Uterus (tissue), 3 donors: ENCODE measurements at regions not wholly inside any gene's neighbourhood (a gene's known extent, or its start where the extent isn't known, plus 50 kb on each side); places are given as distances from the start of the nearest gene placed in this dataset.

Source experiments
- DNase-seq, 2 donors: peaks; one replicate each; pipeline ENCODE4 v3.0.0-alpha.2; 2019 to 2020
- H3K27ac ChIP-seq, 2 donors: fragments of 200-600 bp; sonication (generic); 1 replicate in 1 of 2; 2 replicates in 1 of 2; pipeline ENCODE4 v1.5.1; 2016 to 2018
- H3K27me3 ChIP-seq, 2 donors: fragments of 200-600 bp; sonication (generic); one replicate each; pipeline ENCODE4 v1.5.1; 2018 to 2019; ENCODE audit warnings: control low read depth in 1 of 2
- H3K36me3 ChIP-seq, 2 donors: fragments of 200-600 bp; sonication (generic); one replicate each; pipeline ENCODE4 v1.5.1; 2019; ENCODE audit warnings: control low read depth in 1 of 2
- H3K4me1 ChIP-seq, 2 donors: fragments of 200-600 bp; sonication (generic); one replicate each; pipeline ENCODE4 v1.5.1; 2018 to 2019; ENCODE audit warnings: control low read depth in 1 of 2
- H3K4me3 ChIP-seq, 2 donors: fragments of 200-600 bp; sonication (generic); 1 replicate in 1 of 2; 2 replicates in 1 of 2; pipeline ENCODE4 v1.5.1; 2018 to 2019; ENCODE audit warnings: mild to moderate bottlenecking in 1 of 2
- H3K9me3 ChIP-seq, 2 donors: fragments of 200-600 bp; sonication (generic); one replicate each; pipeline ENCODE4 v1.5.1; 2019; ENCODE audit warnings: control low read depth in 1 of 2
- POLR2A ChIP-seq, 2 donors: fragments of 450-650 bp; IDR thresholded peaks; one replicate each; pipeline ENCODE4 v1.6.1; 2016; ENCODE audit warnings: antibody characterized with exemption in 2 of 2, mild to moderate bottlenecking in 1 of 2, moderate library complexity in 1 of 2
- intact Hi-C: fragments of 100-400 bp; cut with DNase I; formaldehyde crosslinking; loops from one replicate; pipeline ENCODE4 v1.15.1; 2023; ENCODE audit warnings: low total_unique reads
- TF ChIP-seq, protein P1 (sequence below), 4 experiments: fragments of 200-600 bp in 2 of 4; fragments of 450-650 bp in 2 of 4; sonication (generic) in 2 of 4; IDR thresholded peaks; one replicate each; pipeline ENCODE4 v1.5.1; 2016 to 2019; ENCODE audit warnings: antibody characterized with exemption in 4 of 4, mild to moderate bottlenecking in 2 of 4, moderate library complexity in 1 of 4
- donor health status: DM: yes; HTN: yes; CAD: no.

DNA sequence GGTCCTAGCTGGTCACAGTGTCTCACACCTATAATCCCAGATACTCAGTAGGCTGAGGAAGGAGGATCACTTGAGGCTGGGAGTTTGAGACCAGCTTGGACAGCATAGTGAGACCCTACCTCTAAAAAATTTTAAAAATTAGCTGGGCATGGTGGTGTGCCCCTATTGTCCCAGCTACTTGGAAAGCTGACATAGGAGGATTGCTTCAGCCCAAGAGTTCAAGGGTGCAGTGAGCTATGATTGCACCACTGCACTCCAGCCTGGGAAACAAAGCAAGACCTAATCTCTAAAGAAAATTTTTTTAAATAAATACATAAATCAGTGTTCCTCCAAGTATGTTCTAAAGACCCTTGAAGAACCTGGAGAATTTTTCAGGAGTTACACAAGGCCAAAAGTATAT lies 50.6 kb upstream of the GNAO1 start:
- no peak for DNase-seq
- H3K4me3 ChIP-seq: no peak overlapping the region
- intact Hi-C loops: no loop called here
- no peaks in the 10 kb centered on the region for H3K4me1 ChIP-seq
- H3K27me3 ChIP-seq: no peaks in the 10 kb centered on the region
- no peaks in the 10 kb centered on the region for H3K9me3 ChIP-seq
- no peak overlapping the region for H3K27ac ChIP-seq
- H3K36me3 ChIP-seq: no peaks in the 10 kb centered on the region
- TF ChIP-seq, protein P1, sequence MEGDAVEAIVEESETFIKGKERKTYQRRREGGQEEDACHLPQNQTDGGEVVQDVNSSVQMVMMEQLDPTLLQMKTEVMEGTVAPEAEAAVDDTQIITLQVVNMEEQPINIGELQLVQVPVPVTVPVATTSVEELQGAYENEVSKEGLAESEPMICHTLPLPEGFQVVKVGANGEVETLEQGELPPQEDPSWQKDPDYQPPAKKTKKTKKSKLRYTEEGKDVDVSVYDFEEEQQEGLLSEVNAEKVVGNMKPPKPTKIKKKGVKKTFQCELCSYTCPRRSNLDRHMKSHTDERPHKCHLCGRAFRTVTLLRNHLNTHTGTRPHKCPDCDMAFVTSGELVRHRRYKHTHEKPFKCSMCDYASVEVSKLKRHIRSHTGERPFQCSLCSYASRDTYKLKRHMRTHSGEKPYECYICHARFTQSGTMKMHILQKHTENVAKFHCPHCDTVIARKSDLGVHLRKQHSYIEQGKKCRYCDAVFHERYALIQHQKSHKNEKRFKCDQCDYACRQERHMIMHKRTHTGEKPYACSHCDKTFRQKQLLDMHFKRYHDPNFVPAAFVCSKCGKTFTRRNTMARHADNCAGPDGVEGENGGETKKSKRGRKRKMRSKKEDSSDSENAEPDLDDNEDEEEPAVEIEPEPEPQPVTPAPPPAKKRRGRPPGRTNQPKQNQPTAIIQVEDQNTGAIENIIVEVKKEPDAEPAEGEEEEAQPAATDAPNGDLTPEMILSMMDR (IDR thresholded peaks at IDR 0.05): no peak
- TF ChIP-seq POLR2A (IDR thresholded peaks at IDR 0.05): no peak

DNA sequence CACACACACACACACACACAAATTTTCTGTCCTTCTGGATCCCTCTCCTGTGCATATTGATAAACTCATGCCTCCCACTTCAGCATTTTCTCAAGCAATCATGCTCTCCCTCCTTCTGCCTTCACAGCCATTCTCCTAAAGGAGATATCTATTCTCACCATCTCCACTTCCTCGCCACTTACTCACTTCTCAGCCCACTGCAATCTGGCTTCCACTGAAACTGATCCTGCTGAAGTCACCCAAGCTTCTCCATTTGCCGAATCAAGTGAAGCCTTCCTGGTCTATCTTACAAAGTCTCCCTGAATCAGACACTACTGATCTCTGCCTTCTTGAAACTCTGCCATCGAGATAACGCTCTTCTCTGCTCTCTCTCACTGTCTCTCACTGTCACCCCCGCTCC lies 54.0 kb upstream of the GNAO1 start:
- intact Hi-C loops: no loop called here
- Histone ChIP-seq H3K27ac (no peak overlapping the region), H3K9me3 (no peaks in the 10 kb centered on the region), H3K4me3 (no peak overlapping the region), H3K36me3 (no peaks in the 10 kb centered on the region), H3K27me3 (no peaks in the 10 kb centered on the region), H3K4me1 (no peaks in the 10 kb centered on the region)
- TF ChIP-seq POLR2A (IDR thresholded peaks at IDR 0.05): no peak
- TF ChIP-seq, protein P1 (IDR thresholded peaks at IDR 0.05): no peak
- DNase-seq: no peak

DNA sequence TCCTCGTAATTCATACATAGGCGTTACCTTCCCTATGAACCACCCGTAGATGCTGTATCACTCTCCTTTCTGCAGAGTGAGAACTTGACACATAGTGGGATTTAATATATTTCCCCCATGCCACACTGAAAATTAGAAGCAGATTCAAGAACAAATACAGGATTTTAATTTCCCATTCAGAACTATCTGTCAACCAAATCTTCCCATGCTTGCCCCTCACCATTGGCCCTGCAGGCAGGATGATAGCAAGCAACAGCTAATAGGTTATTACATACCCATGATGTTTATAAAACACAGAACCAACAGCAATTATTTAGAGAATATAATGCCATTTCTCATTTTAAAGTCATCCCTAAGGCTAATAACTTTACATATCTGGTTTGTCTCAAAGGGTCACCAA lies 55.0 kb upstream of the GNAO1 start:
- H3K4me3 ChIP-seq: no peak overlapping the region
- DNase-seq: no peak
- intact Hi-C loops: no loop called here
- no peaks in the 10 kb centered on the region for H3K36me3 ChIP-seq
- no peaks in the 10 kb centered on the region for H3K4me1 ChIP-seq
- H3K27me3 ChIP-seq: no peaks in the 10 kb centered on the region
- TF ChIP-seq, protein P1 (IDR thresholded peaks at IDR 0.05): no peak
- no peak for TF ChIP-seq POLR2A (IDR thresholded peaks at IDR 0.05)
- H3K9me3 ChIP-seq: no peaks in the 10 kb centered on the region
- H3K27ac ChIP-seq: no peak overlapping the region

DNA sequence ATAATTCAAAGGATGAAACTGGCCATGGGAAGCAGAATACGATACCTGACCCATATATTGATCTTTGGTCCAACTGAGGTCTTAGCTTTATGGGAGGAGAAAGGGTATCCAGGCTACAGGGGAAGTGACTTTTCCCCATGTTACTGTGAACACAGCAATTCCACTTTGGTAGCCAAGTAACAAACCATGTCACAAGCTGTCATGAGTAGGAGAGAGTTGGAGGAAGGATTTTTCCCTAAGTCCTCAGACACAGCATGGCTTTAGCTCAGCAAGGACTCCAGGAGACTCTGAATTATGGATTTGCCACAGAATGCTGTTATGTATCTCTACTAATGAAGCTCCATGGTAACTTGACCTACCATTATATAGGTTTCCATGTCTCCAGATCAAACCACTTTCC lies 56.5 kb upstream of the GNAO1 start:
- Histone ChIP-seq H3K27ac (no peak overlapping the region), H3K27me3 (no peaks in the 10 kb centered on the region), H3K9me3 (no peaks in the 10 kb centered on the region), H3K4me3 (no peak overlapping the region), H3K4me1 (no peaks in the 10 kb centered on the region), H3K36me3 (no peaks in the 10 kb centered on the region)
- intact Hi-C loops: no loop called here
- TF ChIP-seq, protein P1 (IDR thresholded peaks at IDR 0.05): no peak
- TF ChIP-seq POLR2A (IDR thresholded peaks at IDR 0.05): no peak
- no peak for DNase-seq

DNA sequence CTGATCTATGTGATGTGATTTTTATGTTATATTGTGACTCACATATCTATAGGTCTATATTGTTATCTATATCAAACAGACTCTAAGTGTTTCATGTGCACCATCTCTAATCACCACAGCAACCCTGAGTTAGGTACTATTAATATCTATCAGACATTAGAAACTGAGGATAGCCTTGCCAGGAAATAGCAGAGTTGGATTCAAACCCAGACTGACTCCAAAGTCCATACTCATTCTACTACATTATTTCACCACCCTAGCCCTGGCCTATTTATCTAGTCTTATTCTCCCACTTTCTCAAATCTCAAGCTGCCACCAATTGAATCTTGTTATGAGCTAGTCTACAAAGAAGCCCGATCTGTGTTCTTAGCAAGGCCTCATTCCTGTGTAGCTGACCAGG lies 65.4 kb upstream of the GNAO1 start:
- Histone ChIP-seq H3K36me3 (no peaks in the 10 kb centered on the region), H3K27ac (no peak overlapping the region), H3K27me3 (no peaks in the 10 kb centered on the region), H3K4me3 (no peak overlapping the region), H3K9me3 (no peaks in the 10 kb centered on the region), H3K4me1 (no peaks in the 10 kb centered on the region)
- no peak for DNase-seq
- TF ChIP-seq POLR2A (IDR thresholded peaks at IDR 0.05): no peak
- TF ChIP-seq, protein P1 (IDR thresholded peaks at IDR 0.05): no peak
- intact Hi-C loops: no loop called here
